GM19463 (cell line): ENCODE measurements at regions not wholly inside any gene's neighbourhood (a gene's known extent, or its start where the extent isn't known, plus 50 kb on each side); places are given as distances from the start of the nearest gene placed in this dataset.
"Not testable (repeated sequence)": the region's sequence is repeated elsewhere in the genome, so short reads cannot be mapped to it uniquely, and the experiment has no call there.

Source experiments
- ATAC-seq: cut with Tn5 transposase; IDR thresholded peaks from one replicate; pipeline ENCODE4 v1.9.1; 2021; ENCODE audit warnings: mild to moderate bottlenecking, moderate library complexity; ENCODE audit not compliant: unreplicated experiment

- not testable (repeated sequence) for ATAC-seq
Measured at GRCh38 chr13:57909833-57910232, 278.3 kb downstream of the PCDH17 start.

GRCh38 chr13:57918086-57918485 lies 286.5 kb downstream of the PCDH17 start:
- ATAC-seq, result no peak

- ATAC-seq, result no peak
Measured at GRCh38 chr13:57918913-57919312, 287.4 kb downstream of the PCDH17 start.

GRCh38 chr13:57925250-57925649 lies 293.7 kb downstream of the PCDH17 start:
- no peak for ATAC-seq

GRCh38 chr13:57925751-57926150 lies 294.2 kb downstream of the PCDH17 start:
- ATAC-seq, result no peak

GRCh38 chr13:57932061-57932460 lies 300.5 kb downstream of the PCDH17 start:
- no peak for ATAC-seq

- ATAC-seq, result no peak
Measured at GRCh38 chr13:57933606-57934005, 302.1 kb downstream of the PCDH17 start.

- no peak for ATAC-seq
Measured at GRCh38 chr13:57935965-57936364, 304.4 kb downstream of the PCDH17 start.

- ATAC-seq, result peak; percentile 96
Measured at GRCh38 chr13:57946361-57946760, 314.8 kb downstream of the PCDH17 start.

- no peak for ATAC-seq
Measured at GRCh38 chr13:57948884-57949283, 317.3 kb downstream of the PCDH17 start.

- no peak for ATAC-seq
Measured at GRCh38 chr13:57969951-57970350, 338.4 kb downstream of the PCDH17 start.

GRCh38 chr13:57970404-57970803 lies 338.9 kb downstream of the PCDH17 start:
- ATAC-seq, result no peak

- no peak for ATAC-seq
Measured at GRCh38 chr13:57982782-57983181, 351.2 kb downstream of the PCDH17 start.

- ATAC-seq, result no peak
Measured at GRCh38 chr13:57988276-57988675, 356.7 kb downstream of the PCDH17 start.

GRCh38 chr13:57991041-57991440 lies 359.5 kb downstream of the PCDH17 start:
- no peak for ATAC-seq

- no peak for ATAC-seq
Measured at GRCh38 chr13:57992416-57992815, 360.9 kb downstream of the PCDH17 start.

GRCh38 chr13:57996717-57997116 lies 365.2 kb downstream of the PCDH17 start:
- no peak for ATAC-seq

- no peak for ATAC-seq
Measured at GRCh38 chr13:58004751-58005150, 373.2 kb downstream of the PCDH17 start.

GRCh38 chr13:58018020-58018419 lies 386.5 kb downstream of the PCDH17 start:
- ATAC-seq, result no peak

GRCh38 chr13:58018865-58019264 lies 387.3 kb downstream of the PCDH17 start:
- no peak for ATAC-seq

- ATAC-seq, result no peak
Measured at GRCh38 chr13:58024103-58024502, 392.6 kb downstream of the PCDH17 start.

GRCh38 chr13:58025821-58026220 lies 394.3 kb downstream of the PCDH17 start:
- ATAC-seq, result no peak

- ATAC-seq, result no peak
Measured at GRCh38 chr13:58032676-58033460, 401.3 kb downstream of the PCDH17 start.
